Ovary (tissue), 7 donors: ENCODE measurements at regions not wholly inside any gene's neighbourhood (a gene's known extent, or its start where the extent isn't known, plus 50 kb on each side); places are given as distances from the start of the nearest gene placed in this dataset.

Experiments
- DNase-seq, 5 donors: peaks; one replicate each; pipeline ENCODE4 v3.0.0-alpha.2; 2019 to 2020
- H3K27ac ChIP-seq, 2 donors: fragments of 200-600 bp; one replicate each; pipeline versions ENCODE4 v1.5.1 to v1.8.0; 2019 to 2022
- H3K27me3 ChIP-seq: fragments of 200-600 bp; one replicate; pipeline ENCODE4 v1.8.0; 2022
- H3K36me3 ChIP-seq: fragments of 200-600 bp; sonication (generic); one replicate; pipeline ENCODE4 v1.5.1; 2019
- H3K4me1 ChIP-seq: one replicate; pipeline ENCODE4 v1.8.1; 2013; ENCODE audit warnings: mild to moderate bottlenecking, moderate library complexity; ENCODE audit not compliant: insufficient read depth
- H3K4me3 ChIP-seq: fragments of 200-600 bp; sonication (generic); one replicate; pipeline ENCODE4 v1.5.1; 2017
- H3K9me3 ChIP-seq, 2 donors: fragments of 200-600 bp in 1 of 2; sonication (generic) in 1 of 2; one replicate each; pipeline versions ENCODE4 v1.5.1 to v1.8.1; 2013 to 2019; ENCODE audit warnings: mild to moderate bottlenecking in 1 of 2, moderate library complexity in 1 of 2
- CTCF ChIP-seq, 3 donors: fragments of 450-650 bp in 2 of 3; fragments of 200-600 bp in 1 of 3; IDR thresholded peaks; one replicate each; pipeline versions ENCODE4 v1.5.1 to v1.8.0; 2016 to 2022; ENCODE audit warnings: antibody characterized with exemption in 3 of 3, mild to moderate bottlenecking in 1 of 3
- EP300 ChIP-seq: sonication (generic); formaldehyde crosslinking; IDR thresholded peaks from one replicate; pipeline ENCODE4 v1.6.1; 2017; ENCODE audit warnings: antibody characterized with exemption
- POLR2A ChIP-seq: fragments of 450-650 bp; IDR thresholded peaks from one replicate; pipeline ENCODE4 v1.6.1; 2017; ENCODE audit warnings: antibody characterized with exemption, mild to moderate bottlenecking, moderate library complexity
- WGBS, 3 donors: extraction: QIAGEN DNeasy Blood & Tissue Kit in 1 of 3; methylation state at CpG; one replicate each; pipeline versions ENCODE4 v1.1.5 to v1.1.7; 2013 to 2017; 5-methylcytosine and 5-hydroxymethylcytosine counted together
- intact Hi-C, 4 donors: fragments of 100-400 bp; cut with DNase I; formaldehyde crosslinking; loops; one replicate each; pipeline versions ENCODE4 v1.11.0 to v1.15.1; 2022 to 2023
- donor health status: DM: no; HTN: no; CAD: no; lungs with moderate emphysema.
- donor health status: DM: no; HTN: no; CAD: no.
- donor health status: Bipolar disorder and iron deficiency.
- donor health status: DM: no; HTN: no; CAD: no.
- donor health status: DM: yes; HTN: yes; CAD: no.

DNA sequence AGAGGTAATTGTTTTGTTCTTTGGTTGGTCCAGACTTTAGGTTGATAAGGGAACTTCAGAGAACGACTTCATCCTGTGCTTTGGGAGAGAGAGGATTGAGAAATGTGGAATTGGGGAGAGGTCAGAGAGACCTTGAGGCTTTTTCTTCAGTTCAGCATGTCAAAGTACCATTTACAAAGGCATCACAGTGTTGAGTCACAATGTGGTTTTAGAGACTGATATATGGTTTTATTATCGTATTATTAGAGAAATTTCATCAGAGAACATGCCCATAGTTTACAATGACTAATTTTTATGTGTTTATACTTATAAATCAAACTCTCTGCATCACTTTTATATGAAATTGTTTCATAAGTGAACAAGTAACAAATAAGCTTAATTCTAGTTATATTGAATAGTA, 626.6 kb downstream of the DSC3 start:
- intact Hi-C loops, result no loop called here

GRCh38 chr18:30409120-30409519, 633.4 kb downstream of the DSC3 start:
- TF ChIP-seq CTCF (IDR thresholded peaks at IDR 0.05) (no peak), POLR2A (no peak), EP300 (no peak)
- intact Hi-C loops, result no loop called here
- DNase-seq, result no peak

More for the DNA sequence above, 626.6 kb downstream of the DSC3 start:
- no peak for TF ChIP-seq EP300
- no peak for TF ChIP-seq POLR2A
- no peak for TF ChIP-seq CTCF (IDR thresholded peaks at IDR 0.05)
- no peaks in the 10 kb centered on the region for H3K36me3 ChIP-seq
- no peak for DNase-seq
- whole genome bisulfite sequencing, 3 donors, result 50 to 59% (median 56%) methylated on average over 2 of the region's 2 CpGs
- no peak overlapping the region for H3K27ac ChIP-seq
- H3K4me1 ChIP-seq, result no peaks in the 10 kb centered on the region
- no peak overlapping the region for H3K4me3 ChIP-seq
- no peaks in the 10 kb centered on the region for H3K9me3 ChIP-seq
- H3K27me3 ChIP-seq, result no peaks in the 10 kb centered on the region

DNA sequence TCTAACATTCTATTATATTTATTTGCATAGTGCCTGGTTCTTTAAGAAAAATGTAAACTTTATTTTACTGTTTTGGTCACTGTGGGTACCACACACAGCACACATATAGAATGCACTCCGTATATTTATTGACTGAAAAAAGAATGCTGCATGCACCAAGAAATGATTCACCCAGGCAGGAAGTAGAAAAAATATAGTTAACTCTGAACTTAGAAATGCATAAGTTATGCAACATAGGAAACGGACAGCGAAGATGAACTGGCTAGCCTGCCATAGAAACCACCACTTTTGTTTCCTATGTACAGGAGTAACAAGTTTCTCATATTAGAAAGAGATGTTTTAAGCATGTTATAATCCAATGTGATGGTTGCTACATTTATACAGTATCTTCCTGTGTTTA, 635.8 kb downstream of the DSC3 start:
- intact Hi-C loops, result no loop called here

More at GRCh38 chr18:30409120-30409519, 633.4 kb downstream of the DSC3 start:
- Histone ChIP-seq H3K36me3 (no peaks in the 10 kb centered on the region), H3K9me3 (no peaks in the 10 kb centered on the region), H3K4me1 (no peaks in the 10 kb centered on the region), H3K4me3 (no peak overlapping the region), H3K27me3 (no peaks in the 10 kb centered on the region), H3K27ac (no peak overlapping the region)
- 52 to 64% (median 62%) methylated on average over 3 of the region's 3 CpGs for WGBS, 3 donors

GRCh38 chr18:30405038-30405437, 637.5 kb downstream of the DSC3 start:
- H3K9me3 ChIP-seq, result no peaks in the 10 kb centered on the region
- H3K27me3 ChIP-seq, result no peaks in the 10 kb centered on the region
- intact Hi-C loops, result no loop called here
- 80 to 84% (median 83%) methylated on average over 1 of the region's 1 CpG for WGBS, 3 donors
- no peaks in the 10 kb centered on the region for H3K4me1 ChIP-seq
- H3K4me3 ChIP-seq, result no peak overlapping the region
- H3K27ac ChIP-seq, result no peak overlapping the region
- no peak for DNase-seq
- H3K36me3 ChIP-seq, result no peaks in the 10 kb centered on the region
- TF ChIP-seq CTCF (IDR thresholded peaks at IDR 0.05), result no peak
- no peak for TF ChIP-seq POLR2A
- TF ChIP-seq EP300, result no peak

More for the DNA sequence above, 635.8 kb downstream of the DSC3 start:
- no peak for DNase-seq
- Histone ChIP-seq H3K9me3 (no peaks in the 10 kb centered on the region), H3K27me3 (no peaks in the 10 kb centered on the region), H3K27ac (no peak overlapping the region), H3K4me1 (no peaks in the 10 kb centered on the region), H3K36me3 (no peaks in the 10 kb centered on the region), H3K4me3 (no peak overlapping the region)
- 64 to 78% (median 71%) methylated on average over 3 of the region's 3 CpGs for WGBS, 3 donors
- TF ChIP-seq CTCF (IDR thresholded peaks at IDR 0.05), result no peak
- no peak for TF ChIP-seq POLR2A
- TF ChIP-seq EP300, result no peak
